GM23338 (cell line): ENCODE measurements at regions not wholly inside any gene's neighbourhood (a gene's known extent, or its start where the extent isn't known, plus 50 kb on each side); places are given as distances from the start of the nearest gene placed in this dataset.

Experiments
- ATAC-seq: fragments of 200-7000 bp; cut with Tn5 transposase; 3 replicates; pipeline ENCODE4 v1.9.1; 2020
- DNase-seq: peaks from one replicate; pipeline ENCODE4 v3.0.0-alpha.2; 2015; ENCODE audit warnings: low spot score
- H2AFZ ChIP-seq: fragments of 200-600 bp; sonication (generic); 2 replicates; pipeline ENCODE4 v1.8.0; 2016; ENCODE audit warnings: antibody characterized with exemption, mild to moderate bottlenecking, moderate library complexity
- H3F3A ChIP-seq: fragments of 200-600 bp; sonication (generic); replicated peaks from 2 replicates; pipeline ENCODE4 v1.8.0; 2017; ENCODE audit warnings: antibody characterized with exemption, mixed run types, low read depth
- H3K27ac ChIP-seq: fragments of 200-600 bp; sonication (generic); 2 replicates; pipeline ENCODE4 v1.6.1; 2016; ENCODE audit warnings: low read depth
- H3K27me3 ChIP-seq: fragments of 200-600 bp; sonication (generic); 2 replicates; pipeline ENCODE4 v1.8.0; 2016; ENCODE audit warnings: mild to moderate bottlenecking, mixed run types, moderate library complexity; ENCODE audit not compliant: insufficient read depth
- H3K36me3 ChIP-seq: fragments of 200-600 bp; sonication (generic); 2 replicates; pipeline ENCODE4 v1.8.0; 2016; ENCODE audit warnings: mild to moderate bottlenecking; ENCODE audit not compliant: insufficient read depth
- H3K4me1 ChIP-seq: fragments of 200-600 bp; sonication (generic); 2 replicates; pipeline ENCODE4 v1.8.0; 2016; ENCODE audit warnings: mild to moderate bottlenecking, moderate library complexity; ENCODE audit not compliant: insufficient read depth
- H3K4me2 ChIP-seq: fragments of 200-600 bp; sonication (generic); 2 replicates; pipeline ENCODE4 v1.7.1; 2017; ENCODE audit warnings: mixed run types
- H3K4me3 ChIP-seq: fragments of 200-600 bp; sonication (generic); 2 replicates; pipeline ENCODE4 v1.6.1; 2016; ENCODE audit warnings: mixed run types
- H3K79me2 ChIP-seq: fragments of 200-600 bp; sonication (generic); replicated peaks from 2 replicates; pipeline ENCODE4 v1.8.0; 2017; ENCODE audit warnings: mild to moderate bottlenecking; ENCODE audit not compliant: insufficient read depth
- H3K9me2 ChIP-seq: fragments of 200-600 bp; sonication (generic); 2 replicates; pipeline ENCODE4 v1.8.0; 2017; ENCODE audit not compliant: insufficient read depth
- H4K20me1 ChIP-seq: fragments of 200-600 bp; sonication (generic); replicated peaks from 2 replicates; pipeline ENCODE4 v1.8.0; 2017; ENCODE audit warnings: mild to moderate bottlenecking; ENCODE audit not compliant: insufficient read depth
- H3K27ac Mint-ChIP-seq: 2 replicates; pipeline ENCODE4 v1.8.0; 2020; ENCODE audit warnings: inconsistent platforms, mild to moderate bottlenecking, moderate library complexity, mixed read lengths
- H3K27me3 Mint-ChIP-seq: 3 replicates; pipeline ENCODE4 v1.8.0; 2022; ENCODE audit warnings: low read depth, mild to moderate bottlenecking, moderate library complexity, mixed read lengths, inconsistent platforms; ENCODE audit not compliant: insufficient read depth, poor library complexity
- H3K36me3 Mint-ChIP-seq: 3 replicates; pipeline ENCODE4 v1.8.0; 2021; ENCODE audit warnings: low read depth, mild to moderate bottlenecking, inconsistent platforms, moderate library complexity, mixed read lengths
- H3K4me1 Mint-ChIP-seq: 3 replicates; pipeline ENCODE4 v1.8.0; 2020; ENCODE audit warnings: mild to moderate bottlenecking, inconsistent platforms, mixed read lengths
- H3K4me3 Mint-ChIP-seq: 3 replicates; pipeline ENCODE4 v1.8.0; 2021; ENCODE audit warnings: moderate library complexity, mild to moderate bottlenecking, inconsistent platforms, mixed read lengths
- H3K9me3 Mint-ChIP-seq: 3 replicates; pipeline ENCODE4 v1.8.0; 2020; ENCODE audit warnings: moderate library complexity, mild to moderate bottlenecking, inconsistent platforms, mixed read lengths
- CREB1 ChIP-seq: fragments of 250-450 bp; sonication (Bioruptor Pico); IDR thresholded peaks from 2 replicates; pipeline ENCODE4 v1.5.0; 2020; ENCODE audit warnings: low read depth, mild to moderate bottlenecking, moderate library complexity
- EZH2phosphoT487 ChIP-seq: fragments of 200-600 bp; sonication (generic); IDR thresholded peaks from one replicate; pipeline ENCODE4 v1.8.1; 2018; ENCODE audit warnings: antibody characterized with exemption; ENCODE audit not compliant: unreplicated experiment
- NANOG ChIP-seq: IDR thresholded peaks from 2 replicates; pipeline ENCODE4 v1.6.1; 2016; ENCODE audit warnings: antibody characterized with exemption, borderline replicate concordance
- POLR2AphosphoS5 ChIP-seq: IDR thresholded peaks from 2 replicates; pipeline ENCODE4 v1.6.1; 2016; ENCODE audit warnings: antibody characterized with exemption, low read depth
- ZNF331 ChIP-seq: fragments of 250-450 bp; sonication (Bioruptor Pico); IDR thresholded peaks from 2 replicates; pipeline ENCODE4 v1.5.0; 2020; ENCODE audit warnings: low read depth, mild to moderate bottlenecking, moderate library complexity
- TF ChIP-seq, protein P1 (sequence below): fragments of 250-450 bp; sonication (Bioruptor Pico); IDR thresholded peaks from 2 replicates; pipeline ENCODE4 v1.5.0; 2020; ENCODE audit warnings: mild to moderate bottlenecking, moderate library complexity
- TF ChIP-seq, protein P2 (sequence below), 2 experiments: fragments of 200-600 bp in 1 of 2; sonication (generic) in 1 of 2; conservative IDR thresholded peaks; 2 replicates each; pipeline versions ENCODE4 v1.5.1 to v1.6.1; 2016 to 2017; ENCODE audit warnings: antibody characterized with exemption in 2 of 2, low read depth in 2 of 2, mild to moderate bottlenecking in 2 of 2, moderate library complexity in 1 of 2

DNA sequence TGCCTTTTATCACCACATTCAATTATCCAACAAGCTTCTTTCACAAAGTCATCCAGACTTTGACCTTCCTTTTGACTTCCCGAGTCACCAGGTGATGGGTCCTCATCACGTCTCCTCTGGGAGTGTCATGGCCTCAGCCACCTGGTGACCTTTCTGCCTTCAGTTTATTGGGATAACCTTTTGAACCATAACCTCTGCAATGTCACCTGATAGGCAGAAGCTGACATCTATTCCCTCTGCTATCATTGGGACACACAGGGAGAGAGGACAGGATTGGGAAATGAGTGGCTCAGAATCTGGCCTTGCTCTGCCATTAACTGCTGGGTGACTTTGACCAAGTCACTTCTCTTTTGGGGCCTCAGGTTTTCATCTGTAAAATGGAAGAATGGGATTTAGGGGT is 388.7 kb downstream of the NUAK1 start (continued):
- TF ChIP-seq, protein P1, sequence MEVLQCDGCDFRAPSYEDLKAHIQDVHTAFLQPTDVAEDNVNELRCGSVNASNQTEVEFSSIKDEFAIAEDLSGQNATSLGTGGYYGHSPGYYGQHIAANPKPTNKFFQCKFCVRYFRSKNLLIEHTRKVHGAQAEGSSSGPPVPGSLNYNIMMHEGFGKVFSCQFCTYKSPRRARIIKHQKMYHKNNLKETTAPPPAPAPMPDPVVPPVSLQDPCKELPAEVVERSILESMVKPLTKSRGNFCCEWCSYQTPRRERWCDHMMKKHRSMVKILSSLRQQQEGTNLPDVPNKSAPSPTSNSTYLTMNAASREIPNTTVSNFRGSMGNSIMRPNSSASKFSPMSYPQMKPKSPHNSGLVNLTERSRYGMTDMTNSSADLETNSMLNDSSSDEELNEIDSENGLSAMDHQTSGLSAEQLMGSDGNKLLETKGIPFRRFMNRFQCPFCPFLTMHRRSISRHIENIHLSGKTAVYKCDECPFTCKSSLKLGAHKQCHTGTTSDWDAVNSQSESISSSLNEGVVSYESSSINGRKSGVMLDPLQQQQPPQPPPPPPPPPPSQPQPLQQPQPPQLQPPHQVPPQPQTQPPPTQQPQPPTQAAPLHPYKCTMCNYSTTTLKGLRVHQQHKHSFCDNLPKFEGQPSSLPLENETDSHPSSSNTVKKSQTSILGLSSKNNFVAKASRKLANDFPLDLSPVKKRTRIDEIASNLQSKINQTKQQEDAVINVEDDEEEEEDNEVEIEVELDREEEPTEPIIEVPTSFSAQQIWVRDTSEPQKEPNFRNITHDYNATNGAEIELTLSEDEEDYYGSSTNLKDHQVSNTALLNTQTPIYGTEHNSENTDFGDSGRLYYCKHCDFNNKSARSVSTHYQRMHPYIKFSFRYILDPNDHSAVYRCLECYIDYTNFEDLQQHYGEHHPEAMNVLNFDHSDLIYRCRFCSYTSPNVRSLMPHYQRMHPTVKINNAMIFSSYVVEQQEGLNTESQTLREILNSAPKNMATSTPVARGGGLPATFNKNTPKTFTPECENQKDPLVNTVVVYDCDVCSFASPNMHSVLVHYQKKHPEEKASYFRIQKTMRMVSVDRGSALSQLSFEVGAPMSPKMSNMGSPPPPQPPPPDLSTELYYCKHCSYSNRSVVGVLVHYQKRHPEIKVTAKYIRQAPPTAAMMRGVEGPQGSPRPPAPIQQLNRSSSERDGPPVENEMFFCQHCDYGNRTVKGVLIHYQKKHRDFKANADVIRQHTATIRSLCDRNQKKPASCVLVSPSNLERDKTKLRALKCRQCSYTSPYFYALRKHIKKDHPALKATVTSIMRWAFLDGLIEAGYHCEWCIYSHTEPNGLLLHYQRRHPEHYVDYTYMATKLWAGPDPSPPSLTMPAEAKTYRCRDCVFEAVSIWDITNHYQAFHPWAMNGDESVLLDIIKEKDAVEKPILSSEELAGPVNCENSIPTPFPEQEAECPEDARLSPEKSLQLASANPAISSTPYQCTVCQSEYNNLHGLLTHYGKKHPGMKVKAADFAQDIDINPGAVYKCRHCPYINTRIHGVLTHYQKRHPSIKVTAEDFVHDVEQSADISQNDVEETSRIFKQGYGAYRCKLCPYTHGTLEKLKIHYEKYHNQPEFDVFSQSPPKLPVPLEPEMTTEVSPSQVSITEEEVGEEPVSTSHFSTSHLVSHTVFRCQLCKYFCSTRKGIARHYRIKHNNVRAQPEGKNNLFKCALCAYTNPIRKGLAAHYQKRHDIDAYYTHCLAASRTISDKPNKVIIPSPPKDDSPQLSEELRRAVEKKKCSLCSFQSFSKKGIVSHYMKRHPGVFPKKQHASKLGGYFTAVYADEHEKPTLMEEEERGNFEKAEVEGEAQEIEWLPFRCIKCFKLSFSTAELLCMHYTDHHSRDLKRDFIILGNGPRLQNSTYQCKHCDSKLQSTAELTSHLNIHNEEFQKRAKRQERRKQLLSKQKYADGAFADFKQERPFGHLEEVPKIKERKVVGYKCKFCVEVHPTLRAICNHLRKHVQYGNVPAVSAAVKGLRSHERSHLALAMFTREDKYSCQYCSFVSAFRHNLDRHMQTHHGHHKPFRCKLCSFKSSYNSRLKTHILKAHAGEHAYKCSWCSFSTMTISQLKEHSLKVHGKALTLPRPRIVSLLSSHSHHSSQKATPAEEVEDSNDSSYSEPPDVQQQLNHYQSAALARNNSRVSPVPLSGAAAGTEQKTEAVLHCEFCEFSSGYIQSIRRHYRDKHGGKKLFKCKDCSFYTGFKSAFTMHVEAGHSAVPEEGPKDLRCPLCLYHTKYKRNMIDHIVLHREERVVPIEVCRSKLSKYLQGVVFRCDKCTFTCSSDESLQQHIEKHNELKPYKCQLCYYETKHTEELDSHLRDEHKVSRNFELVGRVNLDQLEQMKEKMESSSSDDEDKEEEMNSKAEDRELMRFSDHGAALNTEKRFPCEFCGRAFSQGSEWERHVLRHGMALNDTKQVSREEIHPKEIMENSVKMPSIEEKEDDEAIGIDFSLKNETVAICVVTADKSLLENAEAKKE (CRISPR knock-in tag), result no peak
- TF ChIP-seq NANOG (no peak), POLR2AphosphoS5 (no peak), CREB1 (CRISPR knock-in tag) (no peak)

DNA sequence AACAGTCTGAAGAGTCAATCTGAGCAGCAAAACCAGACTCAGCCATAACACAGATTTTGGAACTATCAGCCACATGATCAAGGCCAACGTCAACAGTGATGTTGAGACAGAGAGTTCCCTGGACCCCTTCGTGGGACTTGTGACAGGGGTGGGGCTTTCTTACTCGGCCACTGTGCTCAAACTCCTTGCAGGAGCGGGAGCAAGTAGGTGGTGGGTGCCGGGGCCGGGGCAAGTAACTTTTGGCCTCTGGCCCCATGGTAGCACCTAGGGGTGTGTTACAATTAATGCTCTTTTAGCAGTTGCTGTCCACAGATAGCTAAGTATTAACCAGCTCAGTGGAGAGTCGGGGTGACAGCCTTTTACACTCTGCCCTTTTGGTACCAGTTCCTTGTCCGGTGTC is 384.4 kb downstream of the NUAK1 start:
- Histone ChIP-seq H3K4me3 (no peak overlapping the region), H3K4me2 (no peak overlapping the region), H3K4me1 (no peaks in the 10 kb centered on the region), H3K36me3 (no peaks in the 10 kb centered on the region), H2AFZ (no peak overlapping the region), H3K27me3 (no peaks in the 10 kb centered on the region), H3K9me2 (peaks cover 14% of the 10 kb centered on the region), H3F3A (no peaks in the 10 kb centered on the region), H3K27ac (no peak overlapping the region), H3K79me2 (no peaks in the 10 kb centered on the region), H4K20me1 (no peaks in the 10 kb centered on the region)
- DNase-seq, result no peak
- no peak overlapping the region for H3K4me3 Mint-ChIP-seq
- ATAC-seq, result no peak
- H3K36me3 Mint-ChIP-seq, result no peaks in the 10 kb centered on the region
- peaks cover 2% of the 10 kb centered on the region; the same call in 2 of the 3 replicates for H3K9me3 Mint-ChIP-seq
- peaks cover 2% of the 10 kb centered on the region for H3K27me3 Mint-ChIP-seq
- H3K27ac Mint-ChIP-seq, result no peak overlapping the region
- no peaks in the 10 kb centered on the region for H3K4me1 Mint-ChIP-seq
- TF ChIP-seq, protein P1 (CRISPR knock-in tag), result no peak
- TF ChIP-seq EZH2phosphoT487 (no peak), ZNF331 (CRISPR knock-in tag) (no peak), CREB1 (CRISPR knock-in tag) (no peak), POLR2AphosphoS5 (no peak)
- TF ChIP-seq, protein P2, sequence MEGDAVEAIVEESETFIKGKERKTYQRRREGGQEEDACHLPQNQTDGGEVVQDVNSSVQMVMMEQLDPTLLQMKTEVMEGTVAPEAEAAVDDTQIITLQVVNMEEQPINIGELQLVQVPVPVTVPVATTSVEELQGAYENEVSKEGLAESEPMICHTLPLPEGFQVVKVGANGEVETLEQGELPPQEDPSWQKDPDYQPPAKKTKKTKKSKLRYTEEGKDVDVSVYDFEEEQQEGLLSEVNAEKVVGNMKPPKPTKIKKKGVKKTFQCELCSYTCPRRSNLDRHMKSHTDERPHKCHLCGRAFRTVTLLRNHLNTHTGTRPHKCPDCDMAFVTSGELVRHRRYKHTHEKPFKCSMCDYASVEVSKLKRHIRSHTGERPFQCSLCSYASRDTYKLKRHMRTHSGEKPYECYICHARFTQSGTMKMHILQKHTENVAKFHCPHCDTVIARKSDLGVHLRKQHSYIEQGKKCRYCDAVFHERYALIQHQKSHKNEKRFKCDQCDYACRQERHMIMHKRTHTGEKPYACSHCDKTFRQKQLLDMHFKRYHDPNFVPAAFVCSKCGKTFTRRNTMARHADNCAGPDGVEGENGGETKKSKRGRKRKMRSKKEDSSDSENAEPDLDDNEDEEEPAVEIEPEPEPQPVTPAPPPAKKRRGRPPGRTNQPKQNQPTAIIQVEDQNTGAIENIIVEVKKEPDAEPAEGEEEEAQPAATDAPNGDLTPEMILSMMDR (conservative IDR thresholded peaks at IDR 0.05; ENCODE audit: low read depth in 2 of 2), result no peak
